Uterus (tissue), 2 donors: ENCODE measurements at regions not wholly inside any gene's neighbourhood (a gene's known extent, or its start where the extent isn't known, plus 50 kb on each side); places are given as distances from the start of the nearest gene placed in this dataset.

Experiments
- POLR2A ChIP-seq, 2 donors: fragments of 450-650 bp; IDR thresholded peaks; one replicate each; pipeline ENCODE4 v1.6.1; 2016; ENCODE audit warnings: antibody characterized with exemption in 2 of 2, mild to moderate bottlenecking in 1 of 2, moderate library complexity in 1 of 2
- TF ChIP-seq, protein P1 (sequence below), 4 experiments: fragments of 200-600 bp in 2 of 4; fragments of 450-650 bp in 2 of 4; sonication (generic) in 2 of 4; IDR thresholded peaks; one replicate each; pipeline ENCODE4 v1.5.1; 2016 to 2019; ENCODE audit warnings: antibody characterized with exemption in 4 of 4, mild to moderate bottlenecking in 2 of 4, moderate library complexity in 1 of 4

DNA sequence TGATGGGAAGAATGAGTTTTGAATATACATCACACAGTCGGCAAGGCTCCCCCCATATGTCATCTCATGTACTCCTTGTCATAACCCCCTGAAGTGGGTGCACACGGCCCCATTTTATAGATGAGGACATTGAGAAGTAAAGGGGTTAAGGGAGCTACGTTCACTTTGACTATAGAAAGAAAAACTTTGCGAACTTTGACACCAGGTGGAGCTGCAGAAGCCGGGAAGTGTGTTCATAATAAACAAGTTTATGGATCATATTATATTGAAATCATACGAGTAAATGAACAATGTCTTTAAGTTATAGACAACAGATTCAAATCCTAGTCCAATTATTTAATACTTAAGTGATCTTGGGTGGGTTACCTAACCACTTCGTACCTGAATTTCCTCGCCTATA is 203.8 kb upstream of the PITX2 start:
- TF ChIP-seq, protein P1, sequence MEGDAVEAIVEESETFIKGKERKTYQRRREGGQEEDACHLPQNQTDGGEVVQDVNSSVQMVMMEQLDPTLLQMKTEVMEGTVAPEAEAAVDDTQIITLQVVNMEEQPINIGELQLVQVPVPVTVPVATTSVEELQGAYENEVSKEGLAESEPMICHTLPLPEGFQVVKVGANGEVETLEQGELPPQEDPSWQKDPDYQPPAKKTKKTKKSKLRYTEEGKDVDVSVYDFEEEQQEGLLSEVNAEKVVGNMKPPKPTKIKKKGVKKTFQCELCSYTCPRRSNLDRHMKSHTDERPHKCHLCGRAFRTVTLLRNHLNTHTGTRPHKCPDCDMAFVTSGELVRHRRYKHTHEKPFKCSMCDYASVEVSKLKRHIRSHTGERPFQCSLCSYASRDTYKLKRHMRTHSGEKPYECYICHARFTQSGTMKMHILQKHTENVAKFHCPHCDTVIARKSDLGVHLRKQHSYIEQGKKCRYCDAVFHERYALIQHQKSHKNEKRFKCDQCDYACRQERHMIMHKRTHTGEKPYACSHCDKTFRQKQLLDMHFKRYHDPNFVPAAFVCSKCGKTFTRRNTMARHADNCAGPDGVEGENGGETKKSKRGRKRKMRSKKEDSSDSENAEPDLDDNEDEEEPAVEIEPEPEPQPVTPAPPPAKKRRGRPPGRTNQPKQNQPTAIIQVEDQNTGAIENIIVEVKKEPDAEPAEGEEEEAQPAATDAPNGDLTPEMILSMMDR (IDR thresholded peaks at IDR 0.05): no peak
- no peak for TF ChIP-seq POLR2A (IDR thresholded peaks at IDR 0.05)
